ENCODE measurements at regions not wholly inside any gene's neighbourhood (a gene's known extent, or its start where the extent isn't known, plus 50 kb on each side); places are given as distances from the start of the nearest gene placed in this dataset.

DNA sequence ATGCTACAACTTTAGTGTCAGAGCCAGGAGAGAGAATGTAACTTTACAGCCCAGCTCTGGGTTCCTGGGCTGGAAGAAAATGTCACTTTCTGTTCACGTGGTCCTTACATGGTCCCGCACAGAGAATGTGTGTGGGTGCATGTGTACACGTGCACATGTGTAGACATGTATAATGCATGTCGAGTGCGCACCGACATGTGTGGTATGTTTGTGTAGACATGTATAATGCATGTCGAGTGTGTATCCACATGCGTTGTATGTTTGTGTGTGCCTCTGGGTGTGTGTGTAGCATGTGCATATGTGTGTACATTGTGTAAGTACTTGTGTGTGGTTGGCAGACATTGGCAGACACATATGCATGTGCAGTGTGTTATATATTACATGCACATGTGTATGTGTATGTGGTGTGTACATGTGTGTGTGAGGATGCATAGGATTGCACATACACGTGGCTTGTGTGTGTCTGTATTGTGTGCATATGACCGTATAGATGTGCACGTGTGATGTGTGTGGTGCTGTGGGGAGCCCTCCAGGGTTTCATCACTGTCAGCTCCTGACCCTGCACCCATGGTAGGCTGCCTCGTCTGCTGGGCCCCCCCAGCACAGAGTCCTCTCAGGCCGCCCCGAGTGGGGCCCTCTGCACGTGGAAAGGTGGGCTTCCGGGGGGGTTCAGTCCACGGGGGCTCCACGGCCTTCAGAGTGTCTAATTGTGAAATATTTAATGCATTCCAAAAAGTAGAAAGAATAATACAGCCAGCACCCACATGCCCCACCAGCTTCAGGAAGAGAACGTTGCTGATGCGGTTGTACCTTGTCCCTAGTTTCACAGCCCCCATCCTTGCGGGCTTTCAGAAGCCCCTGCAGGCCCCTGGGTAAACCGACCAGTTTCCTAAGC is 214.2 kb upstream of the GSE1 start:
- intact Hi-C loops (cut with micrococcal nuclease), result no loop called here

DNA sequence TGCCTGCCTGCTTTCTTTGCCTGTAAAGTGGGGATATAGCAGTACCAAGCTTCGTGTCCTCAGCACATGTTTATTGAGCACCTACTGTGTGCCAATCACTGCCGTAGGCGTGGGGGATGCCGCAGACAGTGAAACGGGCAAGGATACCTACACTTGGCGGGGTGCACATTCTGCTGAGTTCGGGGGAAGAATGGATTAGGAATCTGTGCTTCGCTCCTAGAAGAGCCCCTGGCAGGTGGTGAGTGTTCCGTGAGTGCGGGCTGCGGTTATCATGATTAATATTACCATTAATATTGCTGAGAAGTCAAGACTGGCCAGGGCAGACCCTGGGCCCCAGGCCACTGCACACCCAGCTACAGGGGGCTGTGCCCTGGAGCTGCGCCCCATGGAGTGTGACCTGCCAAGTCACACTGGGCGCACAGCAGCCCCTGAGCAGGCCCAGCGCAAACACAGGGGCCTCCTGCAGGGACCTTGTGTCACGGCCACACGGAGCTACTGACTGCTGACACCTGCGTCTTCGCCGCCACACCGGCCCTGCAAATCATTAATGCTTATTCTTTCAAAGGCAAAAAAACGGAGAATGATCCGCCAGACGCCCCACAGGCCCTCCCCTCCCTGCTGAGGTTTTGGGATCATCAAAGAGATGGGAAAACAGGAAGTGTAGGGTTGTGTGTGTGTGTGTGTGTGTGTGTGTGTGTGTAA is 213.4 kb upstream of the GSE1 start:
- intact Hi-C loops (cut with micrococcal nuclease), result no loop called here

DNA sequence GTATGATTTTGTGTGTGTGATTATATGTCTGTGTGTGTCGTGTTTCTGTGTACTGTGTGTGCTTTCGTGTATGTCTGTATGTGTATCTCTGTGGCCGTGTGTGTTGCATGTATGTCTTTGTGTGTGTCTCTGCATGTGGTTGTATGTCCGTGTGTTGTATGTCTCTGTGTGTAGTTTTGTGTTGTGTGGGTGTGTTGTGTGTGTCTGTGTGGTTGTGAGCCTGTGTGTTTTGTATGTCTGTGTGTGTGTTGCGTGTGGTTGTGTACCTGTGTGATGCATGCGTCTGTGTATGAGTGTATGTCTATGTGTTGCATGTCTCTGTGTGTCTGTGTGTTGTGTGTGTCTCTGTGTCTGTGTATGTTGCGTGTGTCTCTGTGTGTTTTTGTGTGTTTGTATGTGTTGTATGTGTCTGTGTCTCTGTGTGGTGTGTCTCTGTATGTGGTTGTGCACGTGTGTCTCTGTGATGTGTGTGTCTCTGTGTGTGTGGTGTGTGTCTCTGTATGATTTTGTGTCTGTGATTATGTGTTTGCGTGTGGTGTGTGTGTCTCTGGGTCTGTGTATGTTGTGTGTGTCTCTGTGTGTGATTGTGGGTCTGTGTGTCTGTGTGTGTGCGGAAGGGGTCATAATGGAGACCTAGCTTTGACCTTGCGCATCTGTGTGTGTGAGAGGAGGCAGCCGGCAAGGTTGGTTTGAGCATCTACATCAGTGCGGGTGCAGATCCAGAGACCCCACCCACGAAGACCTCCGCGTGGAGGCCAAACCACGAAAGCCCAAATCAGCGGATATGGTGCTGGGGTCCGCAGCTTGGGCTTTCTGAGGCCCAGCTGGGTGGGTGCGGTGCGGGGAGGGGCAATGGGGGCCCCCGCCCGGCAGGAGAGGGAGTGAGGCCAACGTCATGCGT is 212.6 kb upstream of the GSE1 start:
- intact Hi-C loops (cut with micrococcal nuclease), result no loop called here

DNA sequence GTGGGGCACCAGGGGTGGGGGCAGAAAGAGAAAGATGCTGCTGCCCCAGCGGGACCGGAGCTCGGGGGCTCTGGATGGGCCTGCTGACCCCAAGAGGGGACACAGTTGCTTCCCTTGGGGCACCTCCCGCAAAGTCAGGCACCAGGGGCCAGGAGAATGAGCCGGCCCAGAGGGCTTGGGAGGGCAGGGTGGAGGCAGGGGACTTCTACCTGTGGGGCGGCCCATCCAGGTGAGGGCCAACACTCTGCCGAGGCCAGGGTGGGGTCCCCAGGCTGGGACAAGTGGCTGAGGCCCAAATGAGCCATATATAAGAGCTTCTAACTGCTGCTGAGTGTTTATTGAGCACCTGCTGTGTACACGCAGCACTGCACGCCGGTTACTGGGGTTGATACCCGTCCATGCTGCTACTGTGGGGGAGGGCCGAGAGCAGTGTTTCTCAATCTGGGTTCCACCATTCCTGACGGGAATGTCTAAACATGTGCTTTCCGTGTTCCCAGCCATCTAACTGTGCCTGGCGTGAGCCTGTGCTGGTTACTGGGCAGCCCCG is 211.7 kb upstream of the GSE1 start:
- intact Hi-C loops (cut with micrococcal nuclease), result no loop called here

DNA sequence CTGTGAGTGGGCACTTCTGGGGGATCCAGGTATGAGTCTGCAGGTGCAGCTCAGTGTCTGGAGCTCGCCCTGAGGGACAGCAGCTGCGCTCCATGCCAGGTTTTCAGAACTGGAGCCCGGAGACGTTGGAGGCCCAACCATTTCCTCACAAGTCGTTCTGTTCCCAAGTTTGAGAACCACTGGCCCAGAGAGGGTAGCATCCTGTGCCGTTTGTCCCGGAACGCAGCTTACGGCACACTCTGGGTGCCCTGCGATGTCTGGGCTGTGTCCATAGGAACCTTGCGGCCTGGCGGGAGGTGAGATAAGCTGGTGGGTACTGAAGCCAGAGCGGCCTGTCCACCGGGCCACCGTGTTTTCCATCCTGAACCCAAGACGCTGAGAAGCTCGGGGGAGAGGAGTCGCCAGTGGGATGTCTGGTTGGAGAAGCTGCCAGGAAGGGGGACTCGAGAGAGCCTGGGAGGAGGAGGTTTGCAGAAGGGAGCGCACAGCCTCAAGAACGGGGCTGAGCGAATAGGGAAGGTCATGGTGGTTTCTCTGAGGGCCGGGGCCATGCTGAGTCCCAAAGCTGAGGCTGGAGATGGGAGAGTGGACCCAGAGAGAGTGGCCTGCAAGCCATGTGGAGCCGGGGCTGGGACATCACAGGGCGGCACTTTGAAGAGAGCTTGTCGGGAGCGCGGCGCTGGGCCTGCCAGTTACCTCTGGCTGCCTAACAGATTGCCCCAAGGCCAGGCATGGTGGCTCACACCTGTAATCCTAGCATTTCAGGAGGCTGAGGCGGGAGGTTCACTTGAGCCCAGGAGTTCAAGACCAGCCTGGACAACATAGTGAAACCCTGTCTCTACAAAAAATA is 211.0 kb upstream of the GSE1 start:
- intact Hi-C loops (cut with micrococcal nuclease), result no loop called here

DNA sequence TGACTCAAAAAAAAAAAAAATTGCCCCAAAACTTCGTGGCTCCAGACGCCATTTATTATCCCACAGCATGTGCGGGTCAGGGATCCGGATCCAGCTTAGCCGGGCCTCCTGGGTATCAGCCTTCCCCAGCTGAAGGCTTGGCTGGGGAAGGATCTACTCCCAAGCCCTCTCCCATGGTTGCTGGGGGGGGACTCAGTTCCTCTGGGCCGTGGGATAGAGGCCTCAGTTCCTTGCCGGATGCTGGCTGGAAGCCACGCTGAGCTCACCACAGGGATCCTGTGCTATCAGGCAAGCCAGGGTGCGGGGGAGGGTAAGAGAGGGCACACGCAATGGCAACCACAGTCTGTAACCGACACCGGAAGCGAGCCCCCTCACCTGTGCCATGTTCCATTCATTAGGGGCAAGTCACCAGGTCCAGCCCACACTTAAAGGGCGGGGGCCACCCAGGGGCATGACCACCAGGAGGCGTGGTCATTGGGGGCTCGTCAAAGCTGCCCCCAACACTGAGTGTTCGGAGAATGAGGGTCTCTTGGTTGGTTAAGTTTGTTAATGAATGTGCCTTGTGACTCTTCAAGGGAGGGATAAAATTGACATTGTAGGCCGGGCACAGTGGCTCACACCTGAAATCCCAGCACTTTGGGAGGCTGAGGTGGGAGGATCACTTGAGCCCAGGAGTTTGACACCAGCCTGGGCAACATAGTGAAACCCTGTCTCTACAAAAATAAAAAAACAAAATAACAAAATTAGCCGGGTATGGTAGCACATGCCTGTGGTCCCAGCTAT is 210.0 kb upstream of the GSE1 start:
- intact Hi-C loops (cut with micrococcal nuclease), result no loop called here

DNA sequence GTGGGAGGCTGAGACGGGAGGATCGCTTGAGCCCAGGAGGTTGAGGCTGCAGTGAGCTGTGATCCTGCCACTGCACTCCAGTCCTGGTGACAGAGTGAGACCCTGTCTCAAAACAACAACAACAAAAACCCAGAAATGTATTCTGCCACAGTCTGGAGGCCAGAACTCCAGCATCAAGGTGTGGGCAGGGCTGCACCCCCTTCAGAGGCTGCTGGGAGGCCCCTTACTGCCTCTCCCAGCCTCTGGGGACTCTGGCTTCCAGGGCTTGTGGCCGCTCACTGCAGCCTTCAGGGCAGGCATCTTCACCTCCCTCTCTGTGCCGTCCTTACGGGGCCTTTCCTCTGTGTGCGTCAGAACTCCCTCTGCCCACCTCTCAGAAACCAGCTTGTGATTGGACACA is 209.4 kb upstream of the GSE1 start:
- intact Hi-C loops (cut with micrococcal nuclease), result no loop called here

DNA sequence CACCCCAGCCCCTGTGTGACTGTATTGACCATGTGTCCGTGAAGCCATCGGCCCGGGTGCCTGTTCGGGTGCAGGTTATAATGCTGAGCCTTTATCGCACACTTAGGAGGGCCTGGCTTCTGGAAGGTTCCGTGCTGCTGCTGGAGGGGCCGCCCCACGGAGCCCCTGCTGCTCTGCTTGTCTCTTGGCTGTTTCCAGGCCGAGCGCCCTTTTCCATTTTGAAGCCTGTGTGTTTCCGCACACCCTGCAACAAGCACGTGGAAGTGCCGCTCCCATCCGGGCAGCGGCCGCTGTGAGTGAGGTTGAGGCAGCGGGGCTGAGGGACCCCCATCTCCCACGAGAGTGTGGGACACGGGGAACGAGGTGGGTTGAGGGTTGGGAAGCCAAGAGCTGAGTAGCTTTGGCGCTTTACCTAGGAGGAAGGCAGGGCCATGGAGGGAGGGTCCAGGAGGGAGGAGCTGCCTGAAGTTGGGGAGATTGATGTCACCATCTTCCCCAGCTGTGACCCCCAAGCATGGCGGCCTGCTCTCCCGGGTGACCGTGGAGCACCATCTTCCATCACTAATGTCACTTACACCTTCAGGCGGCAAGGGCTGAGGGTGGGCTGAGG is 200.1 kb upstream of the GSE1 start:
- intact Hi-C loops (cut with micrococcal nuclease), result no loop called here

DNA sequence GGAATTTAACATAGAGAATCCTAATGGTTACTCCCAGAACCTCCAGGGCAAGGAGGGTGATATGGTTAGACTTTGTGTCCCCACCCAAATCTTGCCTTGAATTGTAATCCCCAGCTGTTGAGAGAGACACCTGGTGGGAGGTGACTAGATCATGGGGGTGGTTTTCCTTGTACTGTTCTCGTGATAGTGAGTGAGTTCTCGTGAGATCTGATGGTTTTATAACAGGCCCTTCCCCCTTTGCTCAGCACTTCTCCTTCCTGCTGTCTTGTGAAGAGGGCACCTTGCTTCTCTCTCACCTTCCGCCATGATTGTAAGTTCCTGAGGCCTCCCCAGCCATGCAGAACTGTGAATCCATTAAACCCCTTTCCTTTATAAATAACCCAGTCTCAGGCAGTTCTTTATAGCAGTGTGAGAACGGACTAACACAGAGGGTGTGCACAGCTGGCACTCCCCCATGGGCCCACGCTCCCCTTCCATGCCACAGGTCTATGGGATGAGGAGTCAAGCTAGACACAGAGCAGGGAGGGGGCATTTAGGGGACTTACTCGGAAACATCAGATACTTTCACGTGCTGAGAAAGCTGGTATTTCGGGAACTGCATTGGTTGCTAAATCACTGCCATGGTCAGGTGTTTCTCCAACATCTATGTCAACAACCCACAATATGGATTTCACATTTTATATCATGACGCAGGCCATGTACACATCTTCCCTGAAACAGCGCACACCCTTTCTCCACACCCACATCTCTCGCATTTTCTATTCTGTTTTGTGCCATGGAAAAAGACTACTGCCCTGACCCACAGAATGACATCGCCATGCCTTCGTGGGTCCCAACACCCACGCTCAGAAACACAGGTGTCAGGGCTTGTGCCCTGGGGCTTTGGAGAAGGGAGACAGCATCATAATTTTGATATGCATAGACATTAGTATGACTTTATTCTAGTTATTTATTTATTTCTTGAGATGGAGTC is 199.1 kb upstream of the GSE1 start:
- intact Hi-C loops (cut with micrococcal nuclease), result no loop called here

DNA sequence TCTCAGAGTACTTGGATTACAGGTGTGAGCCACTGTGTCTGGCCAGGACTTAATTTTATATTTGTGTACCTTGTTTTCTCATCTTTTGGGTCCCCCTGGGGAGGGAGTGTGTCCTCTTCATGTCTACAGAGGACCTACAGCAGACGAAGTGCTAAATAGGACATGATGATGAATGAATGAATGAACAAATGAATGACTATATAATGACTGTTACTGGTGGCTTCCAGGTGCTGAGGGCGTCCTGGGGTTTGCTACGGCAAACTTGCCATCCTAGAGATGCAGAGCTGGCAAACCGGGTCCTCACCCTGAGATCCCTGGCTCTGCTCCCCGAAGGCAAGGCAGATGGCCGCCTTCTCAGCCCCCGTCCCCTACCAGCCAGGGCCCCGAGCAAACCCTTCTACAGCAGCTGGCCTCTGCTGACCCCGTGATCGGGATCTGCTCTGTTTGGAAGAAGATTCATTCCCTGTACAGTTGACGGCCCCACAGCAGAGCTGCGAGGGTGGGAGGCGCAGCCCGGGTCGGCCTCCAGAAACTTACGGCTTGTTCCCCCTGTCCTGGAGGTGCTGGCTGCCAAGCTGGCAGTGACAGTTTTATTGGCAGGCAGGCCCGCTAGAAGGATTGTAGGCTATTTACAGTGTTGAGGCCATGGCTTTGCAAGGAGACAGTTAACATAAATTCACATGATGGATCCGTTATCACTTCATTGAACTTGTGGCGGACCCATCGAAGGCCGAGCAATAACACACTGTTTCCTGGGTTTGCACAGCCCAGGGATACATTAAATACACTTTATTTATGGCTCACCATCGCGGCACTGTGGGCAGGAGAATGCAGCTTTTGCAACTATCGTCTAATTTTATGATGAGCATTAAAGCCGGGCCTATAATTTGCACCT is 197.7 kb upstream of the GSE1 start:
- intact Hi-C loops (cut with micrococcal nuclease), result no loop called here

DNA sequence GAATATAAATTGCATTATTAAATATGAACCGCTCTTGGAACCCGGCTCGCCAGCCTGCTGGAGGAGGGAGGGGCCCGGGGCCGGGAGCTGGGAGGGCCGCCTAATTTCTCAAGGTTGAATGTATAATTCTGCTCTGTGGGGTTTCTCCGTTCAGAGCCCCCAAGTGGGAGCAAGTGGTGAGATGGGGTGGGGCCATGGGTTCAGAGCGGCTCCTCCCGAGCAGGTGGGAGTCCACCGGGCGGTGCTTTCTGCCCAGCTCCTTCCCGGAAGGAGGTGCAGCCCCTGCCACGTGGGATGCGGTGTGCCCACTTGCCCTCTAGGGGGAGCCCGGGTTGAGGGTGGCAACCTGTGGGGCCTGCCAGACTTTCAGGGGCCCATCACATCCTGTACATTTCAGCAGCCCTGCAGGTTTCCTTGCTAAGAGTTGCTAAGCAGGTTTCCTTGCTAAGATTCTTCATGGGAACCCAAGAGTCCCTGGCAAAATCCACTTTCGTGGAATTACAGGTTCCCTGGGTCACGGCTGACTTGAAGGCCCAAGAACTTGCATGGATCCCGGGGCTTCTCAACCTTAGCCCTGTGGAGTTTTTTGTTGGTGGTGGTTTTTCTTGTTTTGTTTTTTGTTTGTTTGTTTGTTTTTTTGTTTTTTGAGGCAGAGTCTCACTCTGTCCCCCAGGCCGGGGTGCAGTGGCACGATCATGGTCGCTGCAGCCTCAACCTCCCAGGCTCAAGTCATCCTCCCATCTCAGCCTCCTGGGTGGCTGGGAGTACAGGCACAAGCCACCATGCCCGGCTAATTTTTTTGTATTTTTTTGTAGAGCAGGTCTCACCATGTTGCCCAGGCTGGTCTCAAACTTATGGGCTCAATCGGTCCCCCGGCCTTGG is 196.7 kb upstream of the GSE1 start:
- intact Hi-C loops (cut with micrococcal nuclease), result no loop called here

DNA sequence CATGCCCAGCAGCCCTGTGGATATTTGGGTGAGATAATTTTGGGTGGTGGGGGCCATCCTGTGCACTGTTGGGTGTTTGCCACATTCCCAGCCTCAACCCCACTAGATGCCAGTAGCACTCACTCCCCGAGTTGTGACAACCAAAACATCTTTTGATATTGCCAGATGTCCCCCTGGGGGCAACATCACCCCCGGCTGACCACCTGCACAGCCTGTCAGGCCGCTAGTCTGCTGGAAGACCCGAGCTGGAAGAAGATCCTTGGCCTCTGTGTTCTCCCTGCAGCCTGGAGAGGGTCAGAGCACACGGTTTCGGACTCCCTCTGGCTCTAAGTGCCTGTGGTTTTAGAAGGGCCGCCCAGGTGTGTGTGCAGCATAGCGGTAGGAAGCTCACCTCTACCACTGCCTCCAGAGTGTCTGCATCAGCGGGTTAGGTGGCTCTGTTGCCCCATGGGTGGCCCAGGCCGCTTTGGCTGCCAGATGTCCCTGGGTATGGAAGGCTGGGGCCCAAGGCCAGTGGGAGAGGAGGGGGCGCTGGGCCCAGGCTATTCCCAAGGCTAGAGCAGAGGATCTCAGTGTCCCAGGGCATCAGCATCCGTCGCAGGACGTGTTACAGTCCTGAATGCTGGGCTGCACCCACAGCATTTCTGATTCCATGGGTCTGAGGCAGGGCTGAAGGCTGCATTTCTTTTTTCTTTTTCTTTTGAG is 195.8 kb upstream of the GSE1 start:
- intact Hi-C loops (cut with micrococcal nuclease), result no loop called here

DNA sequence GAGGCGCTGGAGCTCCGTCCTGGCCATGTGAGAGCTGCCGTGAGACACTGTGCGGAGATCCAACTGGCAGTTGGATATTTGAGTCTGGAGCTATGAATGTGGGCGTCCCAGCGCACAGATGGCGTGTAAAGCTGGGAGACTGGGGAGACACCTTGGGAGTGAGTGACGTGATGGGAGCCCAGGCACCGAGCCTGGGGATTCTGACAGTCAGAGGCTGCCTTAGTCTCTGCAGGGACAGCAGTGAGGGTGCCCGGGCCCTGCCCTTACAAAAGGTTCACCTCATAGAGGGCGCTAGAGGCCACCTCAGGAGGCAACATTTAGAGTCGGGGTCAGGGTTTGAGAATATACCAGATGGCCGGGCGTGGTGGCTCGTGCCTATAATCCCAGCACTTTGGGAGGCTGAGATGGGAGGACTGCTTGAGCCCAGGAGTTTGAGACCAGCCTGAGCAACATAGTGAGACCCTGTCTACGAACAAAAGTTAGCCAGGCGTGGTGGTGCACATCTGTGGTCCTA is 194.1 kb upstream of the GSE1 start:
- intact Hi-C loops (cut with micrococcal nuclease), result no loop called here

DNA sequence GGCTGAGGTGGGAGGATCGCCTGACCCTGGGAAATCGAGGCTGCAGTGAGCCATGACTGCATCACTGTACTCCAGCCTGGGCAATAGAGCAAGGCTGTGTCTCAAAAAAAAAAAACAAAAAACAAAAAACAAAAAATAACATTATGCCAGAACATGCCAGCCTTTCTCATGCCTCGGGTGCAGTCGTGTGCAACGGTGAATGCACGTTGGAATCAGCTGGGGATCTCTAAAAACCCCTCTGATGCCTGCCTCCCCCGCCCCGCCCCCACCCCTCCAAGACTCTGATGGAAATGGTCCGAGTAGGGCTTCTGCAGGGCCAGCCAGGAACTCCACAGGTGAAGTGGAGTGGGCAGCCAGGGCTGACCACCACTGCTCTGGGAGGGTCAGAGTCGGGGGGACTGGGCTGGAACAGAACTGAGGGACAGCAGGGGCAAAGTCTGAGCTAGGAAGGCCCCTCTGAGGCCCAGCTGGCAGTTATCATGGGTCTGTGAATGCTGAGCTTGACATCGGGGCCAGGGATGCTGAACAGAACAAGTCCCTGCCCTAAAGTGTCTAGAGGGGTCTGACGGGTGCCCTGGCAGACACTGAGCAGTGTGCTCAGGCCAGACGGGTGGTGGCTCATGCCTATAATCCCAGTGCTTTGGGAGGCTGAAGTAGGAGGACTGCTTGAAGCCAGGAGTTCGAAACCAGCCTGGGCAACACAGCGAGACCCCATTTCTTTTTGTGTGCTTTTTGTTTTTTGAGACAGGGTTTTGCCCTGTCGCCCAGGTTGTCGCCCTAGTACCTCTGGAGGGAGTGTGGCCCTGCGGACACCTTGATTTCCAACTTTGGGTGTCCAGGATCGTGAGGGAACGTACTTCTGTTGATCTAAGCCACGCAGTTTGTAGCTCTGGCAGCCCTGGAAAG is 193.4 kb upstream of the GSE1 start:
- intact Hi-C loops (cut with micrococcal nuclease), result loop anchor here (1.0 to 10.0 kb wide), 4 partner anchors 115 to 197 kb away; no protein-coding TSS in a partner anchor

All from T-helper 2 cell treated with Interferon-gamma antibody and Interleukin-4, amounts not matched to agents 100 ng/mL and 5 ng/mL, for 36 hours (primary cell).